ENCODE measurements at regions not wholly inside any gene's neighbourhood (a gene's known extent, or its start where the extent isn't known, plus 50 kb on each side); places are given as distances from the start of the nearest gene placed in this dataset.
A peak's percentile ranks its signal among the peaks of the same experiment; 100 is the strongest.

- Histone ChIP-seq H3K9me3 (ENCODE audit: low read depth, low read length, poor library complexity, severe bottlenecking) (no peaks in the 10 kb centered on the region), H3K4me3 (ENCODE audit: low read depth, low read length, poor library complexity, severe bottlenecking) (no peak overlapping the region), H3K4me1 (ENCODE audit: insufficient read depth, low read length, poor library complexity, severe bottlenecking) (no peaks in the 10 kb centered on the region), H3K27ac (ENCODE audit: low read depth, low read length, poor library complexity, severe bottlenecking) (no peak overlapping the region), H3K27me3 (replicated peaks; ENCODE audit: insufficient read depth, low read depth, low read length, poor library complexity) (no peaks in the 10 kb centered on the region), H3K36me3 (ENCODE audit: insufficient read depth, low read length, poor library complexity, severe bottlenecking) (no peaks in the 10 kb centered on the region)
- TF ChIP-seq CTCF (conservative IDR thresholded peaks at IDR 0.05; ENCODE audit: low read depth, low read length) (no peak), EZH2 (IDR thresholded peaks at IDR 0.05; ENCODE audit: borderline replicate concordance, low read depth, low read length, poor library complexity, severe bottlenecking) (no peak)
- intact Hi-C loops (cut with micrococcal nuclease; ENCODE audit: unreplicated experiment) = no loop called here
- POLR2A ChIA-PET (ENCODE audit: low non-redundant PET) = no interaction called here
- no peak for DNase-seq (ENCODE audit: low spot score)
- no TSS peak for BruUV-seq (replicated peaks)
- CTCF ChIA-PET = interaction anchor here (0.5 kb wide), 1 partner anchor 465 kb away, joined by 4 read pairs; no protein-coding TSS in a partner anchor
Measured at GRCh38 chr2:217147818-217148217, 288.0 kb upstream of the TNP1 start.

- no peak for TF ChIP-seq EZH2 (IDR thresholded peaks at IDR 0.05; ENCODE audit: borderline replicate concordance, low read depth, low read length, poor library complexity, severe bottlenecking)
- TF ChIP-seq CTCF (conservative IDR thresholded peaks at IDR 0.05; ENCODE audit: low read depth, low read length) = no peak
- no peaks in the 10 kb centered on the region for H3K36me3 ChIP-seq (ENCODE audit: insufficient read depth, low read length, poor library complexity, severe bottlenecking)
- intact Hi-C loops (cut with micrococcal nuclease; ENCODE audit: unreplicated experiment) = no loop called here
- H3K27me3 ChIP-seq (replicated peaks; ENCODE audit: insufficient read depth, low read depth, low read length, poor library complexity) = no peaks in the 10 kb centered on the region
- no TSS peak for BruUV-seq (replicated peaks)
- no peak overlapping the region for H3K4me3 ChIP-seq (ENCODE audit: low read depth, low read length, poor library complexity, severe bottlenecking)
- no peak overlapping the region for H3K27ac ChIP-seq (ENCODE audit: low read depth, low read length, poor library complexity, severe bottlenecking)
- peaks cover 8% of the 10 kb centered on the region for H3K9me3 ChIP-seq (ENCODE audit: low read depth, low read length, poor library complexity, severe bottlenecking)
- DNase-seq (ENCODE audit: low spot score) = no peak
- ChIA-PET CTCF (no interaction called here), POLR2A (ENCODE audit: low non-redundant PET) (no interaction called here)
- no peaks in the 10 kb centered on the region for H3K4me1 ChIP-seq (ENCODE audit: insufficient read depth, low read length, poor library complexity, severe bottlenecking)
Measured at GRCh38 chr2:217146956-217147355, 287.1 kb upstream of the TNP1 start.

GRCh38 chr2:217142649-217143266, 282.9 kb upstream of the TNP1 start:
- Histone ChIP-seq H3K9me3 (ENCODE audit: low read depth, low read length, poor library complexity, severe bottlenecking) (peaks cover 16% of the 10 kb centered on the region), H3K27ac (ENCODE audit: low read depth, low read length, poor library complexity, severe bottlenecking) (no peak overlapping the region), H3K4me1 (ENCODE audit: insufficient read depth, low read length, poor library complexity, severe bottlenecking) (no peaks in the 10 kb centered on the region), H3K4me3 (ENCODE audit: low read depth, low read length, poor library complexity, severe bottlenecking) (no peak overlapping the region), H3K27me3 (replicated peaks; ENCODE audit: insufficient read depth, low read depth, low read length, poor library complexity) (no peaks in the 10 kb centered on the region), H3K36me3 (ENCODE audit: insufficient read depth, low read length, poor library complexity, severe bottlenecking) (no peaks in the 10 kb centered on the region)
- CTCF ChIA-PET = no interaction called here
- TF ChIP-seq CTCF (conservative IDR thresholded peaks at IDR 0.05; ENCODE audit: low read depth, low read length) (peak; percentile 71), EZH2 (IDR thresholded peaks at IDR 0.05; ENCODE audit: borderline replicate concordance, low read depth, low read length, poor library complexity, severe bottlenecking) (no peak)
- intact Hi-C loops (cut with micrococcal nuclease; ENCODE audit: unreplicated experiment) = no loop called here
- peak; percentile 61 for DNase-seq (ENCODE audit: low spot score)
- POLR2A ChIA-PET (ENCODE audit: low non-redundant PET) = no interaction called here
- no TSS peak for BruUV-seq (replicated peaks)
